HEK293 (cell line): ENCODE measurements at regions not wholly inside any gene's neighbourhood (a gene's known extent, or its start where the extent isn't known, plus 50 kb on each side); places are given as distances from the start of the nearest gene placed in this dataset.

Experiments used
- CTCF ChIA-PET: fragments of 350-600 bp; formaldehyde crosslinking; extraction: SDS; loops from one replicate; lab custom pipeline; 2021; ENCODE audit warnings: antibody characterized with exemption; lab: Yijun Ruan, JAX
- POLR2A ChIA-PET: fragments of 300-600 bp; formaldehyde crosslinking; extraction: SDS; loops from one replicate; lab custom pipeline; 2020; ENCODE audit warnings: antibody characterized with exemption, inconsistent platforms; lab: Yijun Ruan, JAX
- H3K27ac ChIP-seq: fragments of 200-500 bp; sonication (Bioruptor generic); 2 replicates; pipeline ENCODE4 v1.5.1; 2014; ENCODE audit warnings: low read depth, low read length, control low read depth, inconsistent platforms; ENCODE audit errors: extremely low read depth
- H3K36me3 ChIP-seq, 2 experiments: fragments of 200-500 bp in 1 of 2; sonication (Bioruptor generic) in 1 of 2; 1 replicate in 1 of 2; 2 replicates in 1 of 2; pipeline ENCODE4 v1.5.1; 2014 to 2017; ENCODE audit warnings: inconsistent platforms in 2 of 2, low read length in 2 of 2; ENCODE audit not compliant: control insufficient read depth in 2 of 2, insufficient read depth in 1 of 2
- H3K4me1 ChIP-seq: fragments of 200-500 bp; sonication (Bioruptor generic); 2 replicates; pipeline ENCODE4 v1.5.1; 2014; ENCODE audit warnings: mild to moderate bottlenecking, low read length, inconsistent platforms; ENCODE audit not compliant: control insufficient read depth, insufficient read depth
- H3K4me3 ChIP-seq: 2 replicates; pipeline ENCODE4 v1.5.1; 2011; ENCODE audit warnings: low read depth, mild to moderate bottlenecking, control low read depth, low read length, moderate library complexity
- H3K9me3 ChIP-seq: fragments of 200-500 bp; sonication (Bioruptor generic); 2 replicates; pipeline ENCODE4 v1.5.1; 2014; ENCODE audit warnings: low read depth, low read length, inconsistent platforms; ENCODE audit not compliant: control insufficient read depth, insufficient read depth
- BCL11B ChIP-seq: fragments of 450-650 bp; formaldehyde crosslinking; IDR thresholded peaks from 2 replicates; pipeline ENCODE4 v1.5.1; 2016; ENCODE audit warnings: low read depth, missing biosample characterization, missing genetic modification characterization
- GFI1B ChIP-seq: fragments of 450-650 bp; formaldehyde crosslinking; IDR thresholded peaks from 2 replicates; pipeline ENCODE4 v1.5.1; 2016; ENCODE audit warnings: missing biosample characterization, missing genetic modification characterization
- KLF7 ChIP-seq: fragments of 450-650 bp; formaldehyde crosslinking; IDR thresholded peaks from 2 replicates; pipeline ENCODE4 v1.5.1; 2016; ENCODE audit warnings: missing biosample characterization, missing genetic modification characterization, borderline replicate concordance
- YY1 ChIP-seq: fragments of 450-650 bp; formaldehyde crosslinking; IDR thresholded peaks from 2 replicates; pipeline ENCODE4 v1.5.1; 2018; ENCODE audit warnings: missing biosample characterization, missing genetic modification characterization
- ZBTB17 ChIP-seq: fragments of 450-650 bp; formaldehyde crosslinking; IDR thresholded peaks from 2 replicates; pipeline ENCODE4 v1.5.1; 2016; ENCODE audit warnings: missing biosample characterization, missing genetic modification characterization
- ZFP37 ChIP-seq: fragments of 450-650 bp; formaldehyde crosslinking; IDR thresholded peaks from 2 replicates; pipeline ENCODE4 v1.5.1; 2016; ENCODE audit warnings: missing biosample characterization, missing genetic modification characterization
- ZNF157 ChIP-seq: fragments of 450-650 bp; formaldehyde crosslinking; IDR thresholded peaks from 2 replicates; pipeline ENCODE4 v1.5.1; 2016; ENCODE audit warnings: missing biosample characterization, missing genetic modification characterization
- ZNF341 ChIP-seq: fragments of 450-650 bp; formaldehyde crosslinking; IDR thresholded peaks from 2 replicates; pipeline ENCODE4; 2016; ENCODE audit warnings: low read depth, missing biosample characterization, missing genetic modification characterization
- ZNF426 ChIP-seq: fragments of 450-650 bp; formaldehyde crosslinking; IDR thresholded peaks from 2 replicates; pipeline ENCODE4 v1.5.1; 2017; ENCODE audit warnings: missing biosample characterization, missing genetic modification characterization, mild to moderate bottlenecking, inconsistent platforms, moderate library complexity
- ZNF624 ChIP-seq: fragments of 450-650 bp; formaldehyde crosslinking; IDR thresholded peaks from 2 replicates; pipeline ENCODE4 v1.5.1; 2017; ENCODE audit warnings: missing biosample characterization, missing genetic modification characterization
- ZNF629 ChIP-seq: fragments of 450-650 bp; formaldehyde crosslinking; IDR thresholded peaks from 2 replicates; pipeline ENCODE4 v1.5.1; 2017; ENCODE audit warnings: missing biosample characterization, missing genetic modification characterization
- ZNF792 ChIP-seq: fragments of 450-650 bp; formaldehyde crosslinking; IDR thresholded peaks from 2 replicates; pipeline ENCODE4 v1.5.1; 2016; ENCODE audit warnings: missing biosample characterization, missing genetic modification characterization
- ZSCAN16 ChIP-seq: fragments of 450-650 bp; formaldehyde crosslinking; IDR thresholded peaks from 2 replicates; pipeline ENCODE4 v1.5.1; 2016; ENCODE audit warnings: missing biosample characterization, missing genetic modification characterization
- TF ChIP-seq, protein P1 (sequence below): fragments of 450-650 bp; IDR thresholded peaks from 2 replicates; pipeline ENCODE4 v1.5.1; 2018; ENCODE audit warnings: missing biosample characterization, mild to moderate bottlenecking, missing genetic modification characterization
- TF ChIP-seq, protein P2 (sequence below): fragments of 450-650 bp; formaldehyde crosslinking; IDR thresholded peaks from 2 replicates; pipeline ENCODE4 v1.5.0; 2017; ENCODE audit warnings: missing biosample characterization, missing genetic modification characterization, borderline replicate concordance
- TF ChIP-seq, protein P3 (sequence below): fragments of 450-650 bp; formaldehyde crosslinking; IDR thresholded peaks from 2 replicates; pipeline ENCODE4 v1.5.1; 2017; ENCODE audit warnings: missing biosample characterization, missing genetic modification characterization
- TF ChIP-seq, protein P4 (sequence below): fragments of 450-650 bp; formaldehyde crosslinking; IDR thresholded peaks from 2 replicates; pipeline ENCODE4 v1.5.1; 2016; ENCODE audit warnings: missing biosample characterization, missing genetic modification characterization
- TF ChIP-seq, protein P5 (sequence below): fragments of 450-650 bp; formaldehyde crosslinking; optimal IDR thresholded peaks from 2 replicates; pipeline ENCODE3; 2016; ENCODE audit warnings: missing biosample characterization, mild to moderate bottlenecking, missing genetic modification characterization
- TF ChIP-seq, protein P6 (sequence below): IDR thresholded peaks from 2 replicates; pipeline ENCODE4 v1.6.1; 2011; ENCODE audit warnings: mild to moderate bottlenecking, low read depth, low read length, borderline replicate concordance
- TF ChIP-seq, protein P7 (sequence below): fragments of 450-650 bp; formaldehyde crosslinking; IDR thresholded peaks from 2 replicates; pipeline ENCODE4 v1.5.1; 2016; ENCODE audit warnings: missing biosample characterization, missing genetic modification characterization

DNA sequence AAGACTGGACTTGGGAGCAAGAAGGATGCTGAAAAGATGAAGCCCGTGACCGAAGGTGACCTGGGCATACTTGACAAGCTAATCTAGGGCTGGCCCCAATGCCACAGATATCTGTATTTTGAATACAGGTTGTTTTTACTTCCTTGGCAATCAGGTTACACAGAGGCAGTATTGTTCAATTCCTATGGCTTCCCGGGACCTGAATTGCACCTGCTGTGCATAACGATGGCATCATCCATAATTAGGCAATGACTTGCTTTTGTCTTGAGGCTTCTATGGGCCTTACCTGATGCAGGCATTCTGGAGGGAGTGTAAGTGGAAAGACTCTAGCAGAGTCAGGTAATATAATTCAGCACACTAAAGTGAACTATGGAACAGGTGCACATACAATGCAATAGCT lies 60.6 kb upstream of the CUL3 start:
- Histone ChIP-seq H3K4me1 (no peaks in the 10 kb centered on the region), H3K27ac (no peak overlapping the region), H3K9me3 (no peaks in the 10 kb centered on the region), H3K36me3 (no peaks in the 10 kb centered on the region)
- ChIA-PET CTCF (interaction anchor here (0.5 to 2.3 kb wide), 16 partner anchors 9 to 985 kb away, joined by 3 to 13 read pairs (median 3); no protein-coding TSS in a partner anchor), POLR2A (no interaction called here)
- TF ChIP-seq, protein P1, sequence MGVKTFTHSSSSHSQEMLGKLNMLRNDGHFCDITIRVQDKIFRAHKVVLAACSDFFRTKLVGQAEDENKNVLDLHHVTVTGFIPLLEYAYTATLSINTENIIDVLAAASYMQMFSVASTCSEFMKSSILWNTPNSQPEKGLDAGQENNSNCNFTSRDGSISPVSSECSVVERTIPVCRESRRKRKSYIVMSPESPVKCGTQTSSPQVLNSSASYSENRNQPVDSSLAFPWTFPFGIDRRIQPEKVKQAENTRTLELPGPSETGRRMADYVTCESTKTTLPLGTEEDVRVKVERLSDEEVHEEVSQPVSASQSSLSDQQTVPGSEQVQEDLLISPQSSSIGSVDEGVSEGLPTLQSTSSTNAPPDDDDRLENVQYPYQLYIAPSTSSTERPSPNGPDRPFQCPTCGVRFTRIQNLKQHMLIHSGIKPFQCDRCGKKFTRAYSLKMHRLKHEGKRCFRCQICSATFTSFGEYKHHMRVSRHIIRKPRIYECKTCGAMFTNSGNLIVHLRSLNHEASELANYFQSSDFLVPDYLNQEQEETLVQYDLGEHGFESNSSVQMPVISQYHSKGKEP (tag by site-specific recombination), result no peak
- no peak for TF ChIP-seq ZNF792 (tag by site-specific recombination)
- peak; percentile 67 for TF ChIP-seq ZBTB17 (tag by site-specific recombination)
- no peak for TF ChIP-seq ZNF624
- TF ChIP-seq, protein P2, sequence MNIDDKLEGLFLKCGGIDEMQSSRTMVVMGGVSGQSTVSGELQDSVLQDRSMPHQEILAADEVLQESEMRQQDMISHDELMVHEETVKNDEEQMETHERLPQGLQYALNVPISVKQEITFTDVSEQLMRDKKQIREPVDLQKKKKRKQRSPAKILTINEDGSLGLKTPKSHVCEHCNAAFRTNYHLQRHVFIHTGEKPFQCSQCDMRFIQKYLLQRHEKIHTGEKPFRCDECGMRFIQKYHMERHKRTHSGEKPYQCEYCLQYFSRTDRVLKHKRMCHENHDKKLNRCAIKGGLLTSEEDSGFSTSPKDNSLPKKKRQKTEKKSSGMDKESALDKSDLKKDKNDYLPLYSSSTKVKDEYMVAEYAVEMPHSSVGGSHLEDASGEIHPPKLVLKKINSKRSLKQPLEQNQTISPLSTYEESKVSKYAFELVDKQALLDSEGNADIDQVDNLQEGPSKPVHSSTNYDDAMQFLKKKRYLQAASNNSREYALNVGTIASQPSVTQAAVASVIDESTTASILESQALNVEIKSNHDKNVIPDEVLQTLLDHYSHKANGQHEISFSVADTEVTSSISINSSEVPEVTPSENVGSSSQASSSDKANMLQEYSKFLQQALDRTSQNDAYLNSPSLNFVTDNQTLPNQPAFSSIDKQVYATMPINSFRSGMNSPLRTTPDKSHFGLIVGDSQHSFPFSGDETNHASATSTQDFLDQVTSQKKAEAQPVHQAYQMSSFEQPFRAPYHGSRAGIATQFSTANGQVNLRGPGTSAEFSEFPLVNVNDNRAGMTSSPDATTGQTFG (tag by site-specific recombination), result no peak
- TF ChIP-seq, all 188 proteins: peak for 1
- no peak overlapping the region for H3K4me3 ChIP-seq

DNA sequence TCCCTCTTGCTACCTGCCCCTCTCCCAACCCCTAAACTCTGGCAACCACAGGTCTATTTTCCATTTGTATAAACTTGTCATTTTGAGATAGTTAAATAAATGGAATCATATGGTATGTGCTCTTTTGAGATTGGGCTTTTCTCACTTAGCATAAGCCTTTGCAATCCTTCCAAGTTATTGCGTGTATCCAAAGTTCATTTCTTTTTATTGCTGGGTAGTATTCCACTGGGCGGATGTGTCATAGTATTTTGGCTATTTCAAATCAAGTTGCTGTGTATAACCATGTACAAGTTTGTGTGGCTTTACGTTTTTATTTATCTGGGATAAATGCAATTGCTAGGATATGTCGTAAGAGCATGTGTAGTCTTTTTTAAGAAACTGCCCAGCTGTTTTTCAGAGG lies 55.5 kb upstream of the CUL3 start:
- CTCF ChIA-PET, result interaction anchor here (0.7 kb wide), 1 partner anchor 158 kb away, joined by 4 read pairs; no protein-coding TSS in a partner anchor
- Histone ChIP-seq H3K27ac (no peak overlapping the region), H3K9me3 (no peaks in the 10 kb centered on the region), H3K36me3 (no peaks in the 10 kb centered on the region), H3K4me1 (peaks cover 8% of the 10 kb centered on the region), H3K4me3 (no peak overlapping the region)
- POLR2A ChIA-PET, result no interaction called here
- no peak for TF ChIP-seq YY1 (tag by site-specific recombination)
- no peak for TF ChIP-seq ZNF157 (tag by site-specific recombination)
- TF ChIP-seq, protein P3, sequence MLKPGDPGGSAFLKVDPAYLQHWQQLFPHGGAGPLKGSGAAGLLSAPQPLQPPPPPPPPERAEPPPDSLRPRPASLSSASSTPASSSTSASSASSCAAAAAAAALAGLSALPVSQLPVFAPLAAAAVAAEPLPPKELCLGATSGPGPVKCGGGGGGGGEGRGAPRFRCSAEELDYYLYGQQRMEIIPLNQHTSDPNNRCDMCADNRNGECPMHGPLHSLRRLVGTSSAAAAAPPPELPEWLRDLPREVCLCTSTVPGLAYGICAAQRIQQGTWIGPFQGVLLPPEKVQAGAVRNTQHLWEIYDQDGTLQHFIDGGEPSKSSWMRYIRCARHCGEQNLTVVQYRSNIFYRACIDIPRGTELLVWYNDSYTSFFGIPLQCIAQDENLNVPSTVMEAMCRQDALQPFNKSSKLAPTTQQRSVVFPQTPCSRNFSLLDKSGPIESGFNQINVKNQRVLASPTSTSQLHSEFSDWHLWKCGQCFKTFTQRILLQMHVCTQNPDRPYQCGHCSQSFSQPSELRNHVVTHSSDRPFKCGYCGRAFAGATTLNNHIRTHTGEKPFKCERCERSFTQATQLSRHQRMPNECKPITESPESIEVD (tag by site-specific recombination), result no peak
- TF ChIP-seq, protein P4, sequence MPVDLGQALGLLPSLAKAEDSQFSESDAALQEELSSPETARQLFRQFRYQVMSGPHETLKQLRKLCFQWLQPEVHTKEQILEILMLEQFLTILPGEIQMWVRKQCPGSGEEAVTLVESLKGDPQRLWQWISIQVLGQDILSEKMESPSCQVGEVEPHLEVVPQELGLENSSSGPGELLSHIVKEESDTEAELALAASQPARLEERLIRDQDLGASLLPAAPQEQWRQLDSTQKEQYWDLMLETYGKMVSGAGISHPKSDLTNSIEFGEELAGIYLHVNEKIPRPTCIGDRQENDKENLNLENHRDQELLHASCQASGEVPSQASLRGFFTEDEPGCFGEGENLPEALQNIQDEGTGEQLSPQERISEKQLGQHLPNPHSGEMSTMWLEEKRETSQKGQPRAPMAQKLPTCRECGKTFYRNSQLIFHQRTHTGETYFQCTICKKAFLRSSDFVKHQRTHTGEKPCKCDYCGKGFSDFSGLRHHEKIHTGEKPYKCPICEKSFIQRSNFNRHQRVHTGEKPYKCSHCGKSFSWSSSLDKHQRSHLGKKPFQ (tag by site-specific recombination), result no peak
- no peak for TF ChIP-seq GFI1B (tag by site-specific recombination)
- TF ChIP-seq ZNF426 (tag by site-specific recombination), result no peak
- TF ChIP-seq, protein P5, sequence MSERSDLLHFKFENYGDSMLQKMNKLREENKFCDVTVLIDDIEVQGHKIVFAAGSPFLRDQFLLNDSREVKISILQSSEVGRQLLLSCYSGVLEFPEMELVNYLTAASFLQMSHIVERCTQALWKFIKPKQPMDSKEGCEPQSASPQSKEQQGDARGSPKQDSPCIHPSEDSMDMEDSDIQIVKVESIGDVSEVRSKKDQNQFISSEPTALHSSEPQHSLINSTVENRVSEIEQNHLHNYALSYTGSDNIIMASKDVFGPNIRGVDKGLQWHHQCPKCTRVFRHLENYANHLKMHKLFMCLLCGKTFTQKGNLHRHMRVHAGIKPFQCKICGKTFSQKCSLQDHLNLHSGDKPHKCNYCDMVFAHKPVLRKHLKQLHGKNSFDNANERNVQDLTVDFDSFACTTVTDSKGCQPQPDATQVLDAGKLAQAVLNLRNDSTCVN (tag by site-specific recombination), result no peak
- TF ChIP-seq, protein P6, sequence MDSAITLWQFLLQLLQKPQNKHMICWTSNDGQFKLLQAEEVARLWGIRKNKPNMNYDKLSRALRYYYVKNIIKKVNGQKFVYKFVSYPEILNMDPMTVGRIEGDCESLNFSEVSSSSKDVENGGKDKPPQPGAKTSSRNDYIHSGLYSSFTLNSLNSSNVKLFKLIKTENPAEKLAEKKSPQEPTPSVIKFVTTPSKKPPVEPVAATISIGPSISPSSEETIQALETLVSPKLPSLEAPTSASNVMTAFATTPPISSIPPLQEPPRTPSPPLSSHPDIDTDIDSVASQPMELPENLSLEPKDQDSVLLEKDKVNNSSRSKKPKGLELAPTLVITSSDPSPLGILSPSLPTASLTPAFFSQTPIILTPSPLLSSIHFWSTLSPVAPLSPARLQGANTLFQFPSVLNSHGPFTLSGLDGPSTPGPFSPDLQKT, result no peak
- TF ChIP-seq, protein P7, sequence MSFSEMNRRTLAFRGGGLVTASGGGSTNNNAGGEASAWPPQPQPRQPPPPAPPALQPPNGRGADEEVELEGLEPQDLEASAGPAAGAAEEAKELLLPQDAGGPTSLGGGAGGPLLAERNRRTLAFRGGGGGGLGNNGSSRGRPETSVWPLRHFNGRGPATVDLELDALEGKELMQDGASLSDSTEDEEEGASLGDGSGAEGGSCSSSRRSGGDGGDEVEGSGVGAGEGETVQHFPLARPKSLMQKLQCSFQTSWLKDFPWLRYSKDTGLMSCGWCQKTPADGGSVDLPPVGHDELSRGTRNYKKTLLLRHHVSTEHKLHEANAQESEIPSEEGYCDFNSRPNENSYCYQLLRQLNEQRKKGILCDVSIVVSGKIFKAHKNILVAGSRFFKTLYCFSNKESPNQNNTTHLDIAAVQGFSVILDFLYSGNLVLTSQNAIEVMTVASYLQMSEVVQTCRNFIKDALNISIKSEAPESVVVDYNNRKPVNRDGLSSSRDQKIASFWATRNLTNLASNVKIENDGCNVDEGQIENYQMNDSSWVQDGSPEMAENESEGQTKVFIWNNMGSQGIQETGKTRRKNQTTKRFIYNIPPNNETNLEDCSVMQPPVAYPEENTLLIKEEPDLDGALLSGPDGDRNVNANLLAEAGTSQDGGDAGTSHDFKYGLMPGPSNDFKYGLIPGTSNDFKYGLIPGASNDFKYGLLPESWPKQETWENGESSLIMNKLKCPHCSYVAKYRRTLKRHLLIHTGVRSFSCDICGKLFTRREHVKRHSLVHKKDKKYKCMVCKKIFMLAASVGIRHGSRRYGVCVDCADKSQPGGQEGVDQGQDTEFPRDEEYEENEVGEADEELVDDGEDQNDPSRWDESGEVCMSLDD, result no peak
- TF ChIP-seq ZFP37, result no peak
- no peak for TF ChIP-seq BCL11B (tag by site-specific recombination)
- no peak for TF ChIP-seq KLF7 (tag by site-specific recombination)
- no peak for TF ChIP-seq ZNF341 (tag by site-specific recombination)
- TF ChIP-seq ZSCAN16 (tag by site-specific recombination), result no peak
- no peak for TF ChIP-seq ZNF629 (tag by site-specific recombination)
